HL-60/S4 treated with phorbol 12-myristate 13-acetate at 8.2 ng/mL for 4 days and 3 days (cell line): ENCODE measurements at regions not wholly inside any gene's neighbourhood (a gene's known extent, or its start where the extent isn't known, plus 50 kb on each side); places are given as distances from the start of the nearest gene placed in this dataset.

Source experiments
- in situ Hi-C: fragments of 300-500 bp; cut with MboI; formaldehyde crosslinking; loops from 2 replicates; pipeline ENCODE4 v1.15.0; 2022; ENCODE audit warnings: low sequenced_read_pairs

- in situ Hi-C loops: no loop called here
Measured at GRCh38 chr9:11443631-11444030, 830.8 kb upstream of the PTPRD start.

GRCh38 chr9:11457825-11458790, 845.3 kb upstream of the PTPRD start:
- in situ Hi-C loops: no loop called here

- in situ Hi-C loops: no loop called here
Measured at GRCh38 chr9:11469745-11470144, 856.9 kb upstream of the PTPRD start.

DNA sequence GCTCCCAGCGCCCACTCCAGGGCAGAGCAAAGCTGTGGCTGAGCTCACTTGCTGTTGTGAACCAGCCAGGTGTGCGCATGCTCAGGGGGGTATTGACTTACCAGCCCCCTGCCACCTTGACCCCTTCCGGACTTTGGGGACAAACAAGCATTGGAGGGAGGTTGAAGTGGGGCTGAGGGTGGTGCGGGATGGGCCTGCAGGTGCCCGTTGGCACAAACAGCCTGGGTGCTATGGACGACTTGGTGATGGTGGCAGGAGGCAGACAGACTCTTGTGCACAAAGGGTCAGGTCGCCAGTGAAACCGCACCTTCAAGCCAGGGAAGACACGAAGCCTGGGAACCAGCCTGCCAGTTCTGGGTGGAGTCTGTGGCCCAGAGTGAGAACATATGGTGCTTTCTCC, 858.5 kb upstream of the PTPRD start:
- in situ Hi-C loops: no loop called here

DNA sequence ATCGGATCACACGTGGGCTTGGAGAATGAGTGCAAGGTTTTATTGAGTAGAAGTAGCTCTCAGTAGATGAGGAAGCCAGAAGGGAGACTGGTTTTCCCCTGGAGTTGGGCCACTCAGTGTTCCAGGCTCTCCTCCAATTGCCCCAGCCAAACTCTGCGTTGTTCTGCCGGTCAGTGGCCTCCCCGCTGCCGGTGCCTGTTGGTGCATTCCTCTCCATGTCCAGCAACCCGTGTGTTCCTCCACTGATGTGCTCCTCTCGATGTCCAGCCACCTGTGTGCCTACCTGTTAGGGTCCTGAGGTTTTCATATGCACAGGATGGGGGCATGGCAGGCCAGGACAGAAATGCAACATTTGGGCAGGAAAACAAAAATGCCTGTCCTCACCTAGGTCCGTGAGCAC, 888.0 kb upstream of the PTPRD start:
- in situ Hi-C loops: no loop called here

DNA sequence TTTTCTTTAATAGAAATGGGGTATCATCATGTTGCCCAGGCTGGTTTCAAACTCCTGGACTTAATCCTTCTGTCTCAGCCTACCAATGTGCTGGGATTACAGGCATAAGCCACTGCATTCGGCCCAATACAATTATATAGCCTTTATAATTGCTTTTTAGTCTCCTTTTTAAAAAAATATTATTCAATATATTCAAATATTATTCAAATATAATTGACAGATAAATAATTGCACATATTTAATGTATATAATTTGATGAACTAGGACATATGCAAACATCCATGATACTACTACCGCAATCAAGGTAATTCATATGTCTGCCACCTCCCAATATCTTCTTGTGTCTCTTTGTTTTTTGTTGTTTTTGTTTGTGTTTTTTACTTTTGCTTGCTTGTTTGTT, 894.2 kb upstream of the PTPRD start:
- in situ Hi-C loops: no loop called here

GRCh38 chr9:11537566-11537965, 924.8 kb upstream of the PTPRD start:
- in situ Hi-C loops: no loop called here

- in situ Hi-C loops: no loop called here
Measured at GRCh38 chr9:11542781-11543180, 930.0 kb upstream of the PTPRD start.

GRCh38 chr9:11546231-11546630, 933.4 kb upstream of the PTPRD start:
- in situ Hi-C loops: no loop called here

GRCh38 chr9:11549311-11549794, 936.6 kb upstream of the PTPRD start:
- in situ Hi-C loops: no loop called here

GRCh38 chr9:11551106-11551505, 938.3 kb upstream of the PTPRD start:
- in situ Hi-C loops: no loop called here

DNA sequence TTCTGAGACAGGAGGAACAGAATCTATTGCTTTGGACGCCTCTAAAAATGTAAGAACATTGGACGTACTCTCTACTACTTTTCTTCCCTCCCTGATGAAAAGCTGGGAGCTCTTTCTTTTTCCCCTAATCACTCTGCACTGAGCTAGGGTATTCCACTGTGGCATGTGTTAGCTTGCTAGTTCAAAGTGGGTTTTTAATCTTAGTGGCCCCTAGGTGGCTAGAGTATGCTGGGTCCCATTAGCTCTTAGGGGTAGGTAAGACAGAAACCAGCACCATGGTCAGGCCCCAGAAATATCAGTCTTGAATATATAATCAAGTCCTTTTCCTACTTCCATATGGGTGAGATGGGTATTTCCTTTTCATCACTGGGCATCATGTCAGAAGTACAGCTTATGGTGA, 945.2 kb upstream of the PTPRD start:
- in situ Hi-C loops: no loop called here

- in situ Hi-C loops: no loop called here
Measured at GRCh38 chr9:11559001-11559776, 946.4 kb upstream of the PTPRD start.

GRCh38 chr9:11577522-11577921, 964.7 kb upstream of the PTPRD start:
- in situ Hi-C loops: no loop called here

DNA sequence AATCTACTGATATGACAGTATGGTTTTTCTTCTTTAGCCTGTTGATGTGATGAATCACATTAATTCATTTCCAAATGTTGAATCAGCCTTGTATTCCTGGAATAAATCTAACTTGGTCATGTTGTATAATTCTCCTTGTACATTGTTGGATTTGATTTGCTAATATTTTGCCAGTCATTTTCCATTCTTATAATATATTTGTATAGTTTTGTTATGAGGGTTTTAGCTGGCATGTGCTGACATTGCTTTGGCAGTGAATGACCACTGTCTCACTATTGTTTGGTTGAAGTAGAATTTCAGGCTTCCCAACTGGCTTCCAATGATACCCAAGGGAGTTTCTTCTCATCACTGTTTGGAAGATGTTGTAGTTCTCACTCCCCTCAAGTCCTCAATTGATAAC, 983.0 kb upstream of the PTPRD start:
- in situ Hi-C loops: no loop called here

DNA sequence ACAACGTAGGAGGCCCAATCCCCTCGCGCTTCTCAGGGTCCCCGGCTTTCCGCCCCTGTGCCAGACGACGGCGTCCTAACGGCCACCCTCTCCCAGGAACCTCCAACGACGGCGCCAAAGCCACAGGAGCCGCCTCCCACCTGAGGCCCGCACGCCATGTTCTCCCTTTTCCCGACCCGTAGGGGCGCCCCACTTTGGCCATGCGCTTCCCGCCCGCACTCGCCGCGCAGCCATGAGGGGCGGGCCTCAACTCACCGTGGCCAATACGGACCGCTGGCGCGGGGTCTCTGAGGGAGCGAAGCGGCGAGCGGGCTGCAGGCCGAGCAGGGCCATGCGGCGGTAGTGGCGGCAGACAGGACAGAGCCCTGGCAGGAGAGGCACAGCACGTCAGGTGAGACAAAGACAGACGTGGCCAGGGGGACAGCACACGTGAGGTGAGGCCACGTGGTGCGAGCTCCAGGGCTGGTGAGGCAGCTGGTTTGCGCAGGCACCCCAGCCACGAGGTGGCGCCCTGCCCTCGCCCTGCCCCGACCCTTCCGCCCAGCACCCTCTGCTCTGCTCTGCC, 1005.5 kb upstream of the PTPRD start:
- in situ Hi-C loops: loop anchor here (25.0 kb wide), 1 partner anchor 94 kb away; no protein-coding TSS in a partner anchor

GRCh38 chr9:11632691-11633090, 1019.9 kb upstream of the PTPRD start:
- in situ Hi-C loops: no loop called here

DNA sequence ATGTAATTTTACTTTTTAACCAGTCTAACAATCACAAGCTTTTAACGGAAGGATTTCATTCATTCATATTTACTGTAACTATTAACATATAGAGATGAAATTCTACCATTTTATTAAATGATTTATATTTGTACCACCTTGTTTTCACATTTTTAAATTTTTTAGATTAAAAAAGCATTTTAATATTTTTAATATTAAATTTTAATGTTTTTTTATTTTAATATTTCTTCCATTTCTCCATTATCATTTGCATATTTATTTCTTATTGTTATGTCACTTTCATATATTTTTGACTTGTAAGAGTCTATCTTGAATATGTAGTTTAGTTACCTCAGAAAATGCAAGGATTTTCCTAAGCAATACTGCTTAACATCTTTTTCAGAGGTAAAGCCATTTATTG, 1034.0 kb upstream of the PTPRD start:
- in situ Hi-C loops: no loop called here

- in situ Hi-C loops: no loop called here
Measured at GRCh38 chr9:11653867-11654266, 1039.3 kb upstream of the TYRP1 start.

DNA sequence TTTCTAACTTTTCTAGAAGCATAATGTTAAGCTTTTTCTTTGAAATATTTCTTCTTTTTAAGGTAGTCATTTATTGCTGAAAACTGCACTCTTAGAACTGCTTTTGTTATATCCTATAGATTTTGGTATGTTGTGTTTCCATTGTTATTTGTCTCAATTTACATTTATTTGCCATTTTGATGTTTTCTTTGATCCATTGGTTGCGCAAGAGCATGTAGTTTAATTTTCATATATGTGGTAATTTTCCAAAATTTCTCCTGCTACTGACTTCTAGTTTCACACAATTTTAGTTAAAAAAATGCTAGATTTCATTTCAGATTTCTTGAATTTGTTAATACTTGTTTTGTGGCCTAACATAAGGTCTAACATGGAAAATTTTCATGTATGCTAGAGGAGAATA, 1029.3 kb upstream of the TYRP1 start:
- in situ Hi-C loops: no loop called here

GRCh38 chr9:11676821-11677220, 1016.4 kb upstream of the TYRP1 start:
- in situ Hi-C loops: no loop called here
